GM12892 (cell line): ENCODE measurements at regions not wholly inside any gene's neighbourhood (a gene's known extent, or its start where the extent isn't known, plus 50 kb on each side); places are given as distances from the start of the nearest gene placed in this dataset.

Source experiments
- POLR2A ChIP-seq: IDR thresholded peaks from 2 replicates; pipeline ENCODE4 v1.6.1; 2011; ENCODE audit warnings: low read depth, low read length, control low read depth
- POLR2AphosphoS5 ChIP-seq: IDR thresholded peaks from 2 replicates; pipeline ENCODE4 v1.6.1; 2011; ENCODE audit warnings: low read depth, low read length, control low read depth

- TF ChIP-seq POLR2A = no peak
- TF ChIP-seq POLR2AphosphoS5 = no peak
Measured at GRCh38 chr16:64711596-64711995, 410.3 kb downstream of the CDH11 start.
